Stimulated activated CD4-positive, alpha-beta T cell treated with anti-CD3 and anti-CD28 coated beads, Interleukin-2, amount 100 ng/mL, for 4 hours (primary cell): ENCODE measurements at regions not wholly inside any gene's neighbourhood (a gene's known extent, or its start where the extent isn't known, plus 50 kb on each side); places are given as distances from the start of the nearest gene placed in this dataset.
"Not testable (repeated sequence)": the region's sequence is repeated elsewhere in the genome, so short reads cannot be mapped to it uniquely, and the experiment has no call there.

ENCODE experiments used
- DNase-seq: peaks from one replicate; pipeline ENCODE4 v3.0.0-alpha.2; 2020; ENCODE audit warnings: low read depth

- DNase-seq, result no peak
Measured at GRCh38 chr12:124381456-124382296, 86.8 kb downstream of the RFLNA start.

GRCh38 chr12:124380796-124381455 lies 86.0 kb downstream of the RFLNA start:
- DNase-seq, result no peak

- no peak for DNase-seq
Measured at GRCh38 chr12:124379938-124380754, 85.3 kb downstream of the RFLNA start.

GRCh38 chr12:124379379-124379937 lies 84.6 kb downstream of the RFLNA start:
- DNase-seq, result no peak

- DNase-seq, result no peak
Measured at GRCh38 chr12:124378926-124379325, 84.0 kb downstream of the RFLNA start.

- DNase-seq, result no peak
Measured at GRCh38 chr12:124377981-124378509, 83.2 kb downstream of the RFLNA start.

- DNase-seq, result no peak
Measured at GRCh38 chr12:124376435-124376834, 81.5 kb downstream of the RFLNA start.

- no peak for DNase-seq
Measured at GRCh38 chr12:124375789-124376175, 80.9 kb downstream of the RFLNA start.

GRCh38 chr12:124375141-124375788 lies 80.4 kb downstream of the RFLNA start:
- no peak for DNase-seq

GRCh38 chr12:124374567-124374966 lies 79.7 kb downstream of the RFLNA start:
- DNase-seq, result no peak

GRCh38 chr12:124374147-124374546 lies 79.3 kb downstream of the RFLNA start:
- DNase-seq, result no peak

- not testable (repeated sequence) for DNase-seq
Measured at GRCh38 chr12:124373701-124374100, 78.8 kb downstream of the RFLNA start.

- no peak for DNase-seq
Measured at GRCh38 chr12:124372831-124373230, 77.9 kb downstream of the RFLNA start.

GRCh38 chr12:124371970-124372555 lies 77.2 kb downstream of the RFLNA start:
- DNase-seq, result no peak

- DNase-seq, result no peak
Measured at GRCh38 chr12:124371366-124371765, 76.5 kb downstream of the RFLNA start.

GRCh38 chr12:124370851-124371250 lies 76.0 kb downstream of the RFLNA start:
- no peak for DNase-seq

- no peak for DNase-seq
Measured at GRCh38 chr12:124370384-124370783, 75.5 kb downstream of the RFLNA start.

- DNase-seq, result no peak
Measured at GRCh38 chr12:124369827-124370378, 75.0 kb downstream of the RFLNA start.

GRCh38 chr12:124369055-124369826 lies 74.3 kb downstream of the RFLNA start:
- DNase-seq, result no peak

GRCh38 chr12:124368421-124369032 lies 73.6 kb downstream of the RFLNA start:
- DNase-seq, result no peak
